ENCODE measurements at regions not wholly inside any gene's neighbourhood (a gene's known extent, or its start where the extent isn't known, plus 50 kb on each side); places are given as distances from the start of the nearest gene placed in this dataset.
"Not testable (repeated sequence)": the region's sequence is repeated elsewhere in the genome, so short reads cannot be mapped to it uniquely, and the experiment has no call there.

DNA sequence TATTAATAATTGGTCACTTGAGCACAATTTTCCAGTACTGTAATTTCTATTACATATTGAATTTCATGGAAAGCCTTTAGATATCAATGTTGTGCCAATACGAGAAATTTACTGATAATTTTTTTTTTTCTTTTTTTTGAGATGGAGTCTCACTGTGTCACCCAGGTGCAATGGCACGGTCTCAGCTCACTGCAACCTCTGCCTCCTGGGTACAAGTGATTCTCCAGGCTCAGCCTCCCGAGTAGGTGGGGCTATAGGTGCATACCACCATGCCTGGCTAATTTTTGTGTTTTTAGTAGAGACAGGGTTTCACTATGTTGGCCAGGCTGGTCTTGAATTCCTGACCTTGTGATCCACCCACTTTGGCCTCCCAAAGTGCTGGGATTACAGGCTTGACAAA lies 435.4 kb downstream of the FUT8 start:
- TF ChIP-seq, protein P1, sequence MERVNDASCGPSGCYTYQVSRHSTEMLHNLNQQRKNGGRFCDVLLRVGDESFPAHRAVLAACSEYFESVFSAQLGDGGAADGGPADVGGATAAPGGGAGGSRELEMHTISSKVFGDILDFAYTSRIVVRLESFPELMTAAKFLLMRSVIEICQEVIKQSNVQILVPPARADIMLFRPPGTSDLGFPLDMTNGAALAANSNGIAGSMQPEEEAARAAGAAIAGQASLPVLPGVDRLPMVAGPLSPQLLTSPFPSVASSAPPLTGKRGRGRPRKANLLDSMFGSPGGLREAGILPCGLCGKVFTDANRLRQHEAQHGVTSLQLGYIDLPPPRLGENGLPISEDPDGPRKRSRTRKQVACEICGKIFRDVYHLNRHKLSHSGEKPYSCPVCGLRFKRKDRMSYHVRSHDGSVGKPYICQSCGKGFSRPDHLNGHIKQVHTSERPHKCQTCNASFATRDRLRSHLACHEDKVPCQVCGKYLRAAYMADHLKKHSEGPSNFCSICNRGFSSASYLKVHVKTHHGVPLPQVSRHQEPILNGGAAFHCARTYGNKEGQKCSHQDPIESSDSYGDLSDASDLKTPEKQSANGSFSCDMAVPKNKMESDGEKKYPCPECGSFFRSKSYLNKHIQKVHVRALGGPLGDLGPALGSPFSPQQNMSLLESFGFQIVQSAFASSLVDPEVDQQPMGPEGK (CRISPR knock-in tag; IDR thresholded peaks at IDR 0.05; ENCODE audit: borderline replicate concordance): not testable (repeated sequence)
- not testable (repeated sequence) for TF ChIP-seq CREB5 (CRISPR knock-in tag; IDR thresholded peaks at IDR 0.05; ENCODE audit: low read depth); RARB (CRISPR knock-in tag; IDR thresholded peaks at IDR 0.05); ZNF565 (CRISPR knock-in tag; conservative IDR thresholded peaks at IDR 0.05; ENCODE audit: low read depth); ZC3H10 (CRISPR knock-in tag; IDR thresholded peaks at IDR 0.05); ISL1 (CRISPR knock-in tag; IDR thresholded peaks at IDR 0.05); ZFP30 (CRISPR knock-in tag; IDR thresholded peaks at IDR 0.05); ESRRG (CRISPR knock-in tag; IDR thresholded peaks at IDR 0.05); GLIS3 (CRISPR knock-in tag; IDR thresholded peaks at IDR 0.05); TSHZ2 (CRISPR knock-in tag; IDR thresholded peaks at IDR 0.05); PPARA (CRISPR knock-in tag; IDR thresholded peaks at IDR 0.05; ENCODE audit: borderline replicate concordance); BACH2 (CRISPR knock-in tag; IDR thresholded peaks at IDR 0.05; ENCODE audit: borderline replicate concordance); TOX (CRISPR knock-in tag; IDR thresholded peaks at IDR 0.05; ENCODE audit: borderline replicate concordance)

Measured in SK-N-SH treated with all-trans-retinoic acid at 6 μM for 48 hours (cell line).